Muscle of leg (tissue), 3 donors: ENCODE measurements at regions not wholly inside any gene's neighbourhood (a gene's known extent, or its start where the extent isn't known, plus 50 kb on each side); places are given as distances from the start of the nearest gene placed in this dataset.

Experiments used
- DNase-seq: peaks from one replicate; pipeline ENCODE4 v3.0.0; 2013
- H3K27ac ChIP-seq: one replicate; pipeline ENCODE4 v1.5.1; 2013; ENCODE audit warnings: mild to moderate bottlenecking, low read length, control low read depth
- H3K27me3 ChIP-seq: one replicate; pipeline ENCODE4 v1.6.1; 2013; ENCODE audit warnings: low read length; ENCODE audit not compliant: control insufficient read depth, insufficient read depth
- H3K36me3 ChIP-seq: one replicate; pipeline ENCODE4 v1.6.1; 2013; ENCODE audit warnings: low read length; ENCODE audit not compliant: control insufficient read depth, insufficient read depth
- H3K4me1 ChIP-seq: one replicate; pipeline ENCODE4 v1.6.1; 2013; ENCODE audit warnings: low read length; ENCODE audit not compliant: control insufficient read depth, insufficient read depth
- H3K4me3 ChIP-seq: one replicate; pipeline ENCODE4 v1.5.1; 2013; ENCODE audit warnings: low read length, control low read depth
- H3K9me3 ChIP-seq: replicated peaks from 2 replicates; pipeline ENCODE4 v1.6.1; 2013; ENCODE audit warnings: low read depth, low read length; ENCODE audit not compliant: control insufficient read depth
- WGBS: methylation state at CpG from one replicate; pipeline ENCODE4 v1.1.5; 2013; ENCODE audit warnings: missing lambda C conversion rate; ENCODE audit not compliant: insufficient coverage; 5-methylcytosine and 5-hydroxymethylcytosine counted together

DNA sequence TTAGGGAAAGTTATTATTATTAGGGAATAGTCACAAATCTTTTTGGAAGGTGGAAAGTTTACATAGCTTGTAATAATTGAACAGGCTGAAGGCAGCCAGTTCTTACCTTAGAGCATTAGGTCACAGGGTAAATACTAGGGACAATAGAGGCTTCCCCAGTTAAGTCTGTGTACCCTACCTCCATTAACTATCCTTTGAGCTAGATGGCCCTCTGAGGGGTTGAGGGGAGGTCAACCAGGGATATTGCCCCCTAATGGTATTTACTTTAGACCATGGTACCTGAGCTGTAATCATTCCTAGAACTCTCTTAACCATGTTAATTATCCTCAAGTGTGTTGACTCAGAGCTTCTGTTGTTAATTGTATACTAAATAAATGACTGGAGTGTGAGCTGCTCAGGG is 120.5 kb upstream of the SCN7A start:
- H3K36me3 ChIP-seq: no peaks in the 10 kb centered on the region
- no peak for DNase-seq
- H3K4me1 ChIP-seq: peaks cover 9% of the 10 kb centered on the region
- H3K9me3 ChIP-seq: no peaks in the 10 kb centered on the region
- no peak overlapping the region for H3K27ac ChIP-seq
- H3K4me3 ChIP-seq: no peak overlapping the region
- H3K27me3 ChIP-seq: no peaks in the 10 kb centered on the region

DNA sequence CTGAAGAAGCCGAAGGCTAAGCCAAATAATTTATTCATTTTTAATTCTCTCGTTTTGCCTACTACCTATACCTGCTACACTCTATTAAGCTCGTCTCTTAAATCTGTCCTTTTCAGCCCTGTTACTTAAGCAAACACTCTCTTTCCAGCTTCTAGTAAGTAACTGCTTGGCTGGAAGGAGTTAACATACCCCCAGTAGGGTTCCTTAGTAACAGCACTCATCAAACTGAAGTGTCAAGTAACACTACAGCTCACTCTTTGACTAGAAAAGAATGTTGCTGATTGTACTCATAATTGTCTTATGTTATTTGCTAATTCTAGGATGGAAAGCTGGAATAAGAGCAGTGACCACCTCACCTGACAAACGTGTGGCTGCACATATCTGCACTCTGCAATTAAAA is 120.0 kb upstream of the SCN7A start:
- no peak for DNase-seq
- 60% methylated on average over 1 of the region's 4 CpGs for WGBS
- Histone ChIP-seq H3K4me1 (peaks cover 9% of the 10 kb centered on the region), H3K36me3 (no peaks in the 10 kb centered on the region), H3K4me3 (no peak overlapping the region), H3K27ac (no peak overlapping the region), H3K27me3 (no peaks in the 10 kb centered on the region), H3K9me3 (no peaks in the 10 kb centered on the region)

DNA sequence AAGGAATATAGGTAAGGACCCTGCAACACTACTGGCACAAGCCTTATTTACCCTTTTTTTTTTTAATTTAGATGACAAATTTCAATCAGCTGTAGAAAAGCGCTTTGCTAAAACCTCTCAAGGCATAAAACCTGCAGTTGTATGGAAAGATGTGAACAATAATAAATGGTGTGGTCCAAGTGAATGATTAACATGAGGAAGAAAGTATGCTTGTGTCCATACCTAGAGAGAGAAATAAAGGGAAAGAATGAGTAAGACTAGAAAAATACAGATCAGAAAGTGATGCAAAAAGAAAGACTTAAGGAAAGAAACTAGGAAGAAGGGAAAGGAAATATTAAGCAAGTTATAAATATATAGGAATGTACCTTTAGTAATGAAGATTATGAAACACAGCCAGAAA is 119.2 kb upstream of the SCN7A start:
- peaks cover 9% of the 10 kb centered on the region for H3K4me1 ChIP-seq
- no peaks in the 10 kb centered on the region for H3K9me3 ChIP-seq
- DNase-seq: no peak
- no peak overlapping the region for H3K4me3 ChIP-seq
- H3K27ac ChIP-seq: no peak overlapping the region
- WGBS: no CpG with 5 or more reads among the region's 1 CpG
- no peaks in the 10 kb centered on the region for H3K36me3 ChIP-seq
- H3K27me3 ChIP-seq: no peaks in the 10 kb centered on the region

DNA sequence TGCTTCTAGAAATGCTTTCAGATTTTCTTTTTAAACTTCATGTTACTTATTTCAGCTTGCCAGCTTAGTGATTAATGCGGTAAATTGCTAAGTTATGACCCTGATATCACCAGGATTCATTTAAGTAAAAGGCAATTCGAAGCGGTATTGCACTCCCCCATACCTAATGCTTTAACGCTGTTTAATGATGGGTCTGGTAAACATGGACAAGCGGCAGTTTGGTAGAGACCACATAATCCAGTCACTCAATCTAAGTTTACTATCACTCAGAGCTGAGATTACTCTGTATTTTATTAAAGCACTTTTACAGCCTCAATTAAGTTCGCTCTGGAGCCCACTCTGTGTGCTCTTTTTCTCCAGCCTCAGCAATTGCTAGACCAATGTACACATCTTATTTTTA is 118.2 kb upstream of the SCN7A start:
- 86% methylated on average over 1 of the region's 6 CpGs for WGBS
- no peak overlapping the region for H3K4me3 ChIP-seq
- H3K27ac ChIP-seq: no peak overlapping the region
- peaks cover 9% of the 10 kb centered on the region for H3K4me1 ChIP-seq
- no peak for DNase-seq
- H3K27me3 ChIP-seq: no peaks in the 10 kb centered on the region
- H3K9me3 ChIP-seq: no peaks in the 10 kb centered on the region
- H3K36me3 ChIP-seq: no peaks in the 10 kb centered on the region

DNA sequence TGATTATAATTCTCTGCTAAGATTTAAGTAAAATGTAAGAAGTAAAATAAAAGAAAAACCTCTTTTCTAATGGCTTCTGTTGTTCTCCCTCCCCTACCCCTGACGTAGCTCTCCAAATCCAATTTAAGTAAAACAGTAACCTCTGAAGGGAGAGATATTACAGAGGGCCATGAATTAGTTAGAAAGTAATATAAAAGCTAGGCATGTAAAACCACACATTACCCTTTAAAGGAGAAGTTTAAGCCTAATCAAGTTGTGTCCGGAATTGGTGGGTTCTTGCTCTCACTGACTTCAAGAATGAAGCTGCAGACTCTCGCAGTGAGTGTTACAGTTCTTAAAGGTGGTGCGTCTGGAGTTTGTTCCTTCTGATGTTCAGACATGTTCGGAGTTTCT is 116.9 kb upstream of the SCN7A start:
- H3K27ac ChIP-seq: no peak overlapping the region
- H3K27me3 ChIP-seq: no peaks in the 10 kb centered on the region
- no peaks in the 10 kb centered on the region for H3K36me3 ChIP-seq
- no peak overlapping the region for H3K4me3 ChIP-seq
- H3K9me3 ChIP-seq: no peaks in the 10 kb centered on the region
- no peak for DNase-seq
- 75% methylated on average over 3 of the region's 5 CpGs for WGBS
- H3K4me1 ChIP-seq: peaks cover 9% of the 10 kb centered on the region

DNA sequence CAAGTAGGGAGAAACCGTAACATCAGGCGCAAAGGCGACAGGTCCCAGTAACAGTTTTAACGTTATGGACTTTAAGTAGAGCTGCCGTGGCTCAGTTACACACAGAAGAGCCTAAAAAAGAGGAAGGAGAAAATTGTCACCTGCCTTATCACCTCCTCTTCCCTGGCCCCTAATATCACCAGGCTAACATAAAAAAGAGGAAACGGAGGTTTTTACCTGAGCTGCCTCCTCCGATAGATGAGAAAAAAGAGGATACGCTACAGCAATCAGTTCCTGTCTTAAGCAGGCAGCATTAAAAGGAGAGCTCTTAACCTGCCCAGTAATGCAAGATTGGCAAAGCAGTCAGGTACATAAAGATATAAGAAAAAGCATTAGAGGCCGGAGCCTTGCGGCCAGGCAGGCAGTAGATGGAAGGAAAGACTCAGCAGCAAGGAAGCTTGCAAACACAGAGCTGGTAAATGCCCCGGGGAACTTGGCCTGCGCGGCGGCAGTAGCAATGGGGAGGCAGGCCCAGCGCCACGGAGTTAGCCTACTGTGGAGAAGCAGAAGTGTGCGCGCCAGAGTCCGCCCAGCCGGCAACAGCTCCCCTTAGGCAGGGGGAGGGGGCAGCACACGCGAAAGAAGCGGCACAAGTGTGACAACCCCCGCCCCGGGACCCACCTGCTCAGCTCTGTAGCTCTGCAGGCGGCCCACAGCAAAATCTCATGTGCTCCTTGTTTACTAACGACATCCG is 116.3 kb upstream of the SCN7A start:
- H3K9me3 ChIP-seq: no peaks in the 10 kb centered on the region
- no peaks in the 10 kb centered on the region for H3K27me3 ChIP-seq
- no peaks in the 10 kb centered on the region for H3K36me3 ChIP-seq
- H3K4me1 ChIP-seq: peaks cover 9% of the 10 kb centered on the region
- H3K4me3 ChIP-seq: peak overlapping the region; percentile 11
- no peak overlapping the region for H3K27ac ChIP-seq
- WGBS: 16% methylated on average over 22 of the region's 28 CpGs
- DNase-seq: peak; percentile 54

DNA sequence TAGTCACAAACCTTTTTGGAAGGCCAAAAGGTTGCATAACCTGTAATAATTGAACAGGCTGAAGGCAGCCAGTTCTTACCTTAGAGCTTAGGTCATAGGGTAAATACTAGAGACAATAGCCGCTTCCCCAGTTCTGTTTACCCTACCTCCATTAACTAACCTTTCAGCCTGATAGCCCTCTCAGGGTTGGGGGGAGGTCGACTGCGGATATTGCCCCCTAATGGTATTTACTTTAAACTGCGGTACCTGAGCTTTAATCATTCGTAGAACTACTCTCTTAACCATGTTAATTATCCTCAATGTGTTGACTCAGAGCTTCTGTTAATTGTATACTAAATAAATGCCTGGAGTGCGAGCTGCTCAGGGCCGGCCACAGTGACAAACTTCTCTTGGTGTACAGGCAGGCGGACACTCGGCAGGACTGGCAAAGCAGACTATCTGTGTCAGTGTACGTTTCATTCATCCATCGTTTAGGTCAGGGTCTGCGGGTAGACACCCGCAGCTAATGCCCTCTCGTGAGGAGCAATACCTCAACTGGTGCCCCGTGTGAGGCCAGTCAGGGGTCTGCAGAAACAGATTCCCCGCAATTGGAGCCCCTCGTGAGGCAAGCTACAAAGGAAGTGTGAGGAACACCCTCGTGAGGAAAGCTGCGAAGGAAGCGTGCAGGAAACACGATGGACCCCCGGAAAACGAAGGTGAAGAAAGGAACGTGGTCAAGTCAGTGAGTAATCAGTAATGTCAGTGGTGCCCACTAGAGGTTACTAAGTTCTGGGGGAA is 115.3 kb upstream of the SCN7A start:
- no peak overlapping the region for H3K27ac ChIP-seq
- no peak for DNase-seq
- no peak overlapping the region for H3K4me3 ChIP-seq
- WGBS: 58% methylated on average over 16 of the region's 24 CpGs
- peaks cover 9% of the 10 kb centered on the region for H3K4me1 ChIP-seq
- no peaks in the 10 kb centered on the region for H3K9me3 ChIP-seq
- no peaks in the 10 kb centered on the region for H3K36me3 ChIP-seq
- H3K27me3 ChIP-seq: no peaks in the 10 kb centered on the region

DNA sequence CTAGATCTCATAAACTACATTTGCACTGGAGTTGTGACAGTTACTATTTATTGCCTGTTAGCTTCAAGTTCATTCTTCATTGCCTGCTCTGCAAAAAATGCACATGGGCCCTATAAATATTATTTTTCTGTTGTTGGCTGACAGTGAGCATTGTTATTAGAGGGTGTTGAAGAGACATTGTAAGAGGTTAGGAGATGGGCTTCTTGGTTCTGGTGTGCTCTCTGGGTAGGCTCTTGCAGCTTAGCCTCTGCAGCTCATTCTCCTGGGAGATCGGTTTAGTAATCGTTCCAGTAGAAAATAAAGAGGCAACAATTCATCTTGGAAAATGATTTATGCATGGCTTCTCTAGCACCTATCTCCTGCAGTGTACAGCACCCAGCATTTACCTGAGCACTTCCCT is 113.8 kb upstream of the SCN7A start:
- no CpG with 5 or more reads among the region's 2 CpGs for WGBS
- Histone ChIP-seq H3K27me3 (no peaks in the 10 kb centered on the region), H3K4me3 (no peak overlapping the region), H3K9me3 (no peaks in the 10 kb centered on the region), H3K36me3 (no peaks in the 10 kb centered on the region), H3K4me1 (peaks cover 9% of the 10 kb centered on the region), H3K27ac (no peak overlapping the region)
- DNase-seq: no peak

DNA sequence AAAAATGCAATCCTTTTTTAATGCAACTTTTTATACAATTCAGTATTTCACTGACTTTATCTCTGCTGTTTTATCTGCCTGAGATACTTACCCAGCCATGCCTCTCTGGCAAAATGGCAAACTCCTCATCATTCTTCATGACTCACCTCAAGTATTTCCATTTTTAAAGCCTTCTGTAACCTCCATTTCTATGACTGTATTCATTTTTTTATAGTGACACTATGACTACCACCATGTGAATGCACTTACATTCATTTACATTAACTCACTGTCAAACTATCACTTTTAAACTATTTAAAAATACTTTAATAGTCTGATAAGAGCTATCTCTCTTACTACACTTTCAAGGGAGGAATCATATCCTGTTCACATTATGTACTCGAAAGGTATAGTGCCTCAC is 99.4 kb upstream of the SCN7A start:
- H3K9me3 ChIP-seq: peaks cover 7% of the 10 kb centered on the region
- DNase-seq: no peak
- no peaks in the 10 kb centered on the region for H3K36me3 ChIP-seq
- 100% methylated on average over 1 of the region's 1 CpG for WGBS
- H3K4me3 ChIP-seq: no peak overlapping the region
- no peaks in the 10 kb centered on the region for H3K27me3 ChIP-seq
- H3K27ac ChIP-seq: no peak overlapping the region
- no peaks in the 10 kb centered on the region for H3K4me1 ChIP-seq

DNA sequence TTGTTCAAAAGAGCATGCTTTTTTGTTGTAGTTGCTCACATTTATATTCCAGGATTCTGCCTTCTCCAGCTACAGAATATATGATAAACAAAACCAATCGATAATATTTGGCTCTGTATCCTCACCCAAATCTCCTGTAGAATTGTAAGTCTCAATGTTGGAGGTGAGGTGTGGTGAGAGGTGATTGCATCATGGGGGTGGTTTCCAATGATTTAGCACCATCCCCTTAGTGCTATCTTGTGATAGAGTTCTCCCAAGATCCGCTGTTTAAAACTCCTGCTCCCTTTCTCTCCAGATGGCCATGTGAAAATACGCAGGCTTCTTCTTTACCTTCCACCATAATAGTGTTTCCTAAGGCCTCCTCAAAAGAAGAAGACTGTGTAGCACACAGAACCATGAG is 98.7 kb upstream of the SCN7A start:
- no CpG with 5 or more reads among the region's 3 CpGs for WGBS

More for the DNA sequence above, 98.7 kb upstream of the SCN7A start:
- H3K27ac ChIP-seq: no peak overlapping the region
- H3K36me3 ChIP-seq: no peaks in the 10 kb centered on the region
- H3K9me3 ChIP-seq: peaks cover 3% of the 10 kb centered on the region
- no peaks in the 10 kb centered on the region for H3K4me1 ChIP-seq
- no peak for DNase-seq
- no peaks in the 10 kb centered on the region for H3K27me3 ChIP-seq
- H3K4me3 ChIP-seq: no peak overlapping the region
